SHP77 (cell line): ENCODE measurements at regions not wholly inside any gene's neighbourhood (a gene's known extent, or its start where the extent isn't known, plus 50 kb on each side); places are given as distances from the start of the nearest gene placed in this dataset.

ENCODE experiments used
- DNase-seq, 2 experiments: peaks; one replicate each; lab custom pipeline; 2025; lab: John Stamatoyannopoulos, UW

- DNase-seq, result no peak
Measured at GRCh38 chr7:109284943-109285342, 715.3 kb downstream of the DNAJB9 start.

GRCh38 chr7:109295158-109295557 lies 725.5 kb downstream of the DNAJB9 start:
- DNase-seq, result no peak

DNA sequence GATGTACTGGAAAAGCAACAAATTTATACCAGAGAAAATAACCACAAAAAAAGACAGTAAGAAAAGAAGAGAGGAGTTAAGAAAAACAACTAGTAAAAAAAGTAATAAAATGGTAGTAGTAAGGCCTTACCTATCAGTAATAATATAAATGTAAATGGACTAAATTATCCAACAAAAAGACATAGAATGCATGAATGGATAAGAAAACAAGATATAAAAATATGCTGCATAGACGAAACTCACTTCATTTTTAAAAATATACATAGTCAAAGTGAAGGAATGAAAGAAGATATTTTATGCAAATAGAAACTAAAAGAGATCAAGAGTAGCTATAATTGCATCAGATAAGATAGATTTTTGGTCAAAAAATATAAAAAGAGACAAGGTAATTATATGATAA lies 739.1 kb downstream of the DNAJB9 start:
- no peak for DNase-seq

DNA sequence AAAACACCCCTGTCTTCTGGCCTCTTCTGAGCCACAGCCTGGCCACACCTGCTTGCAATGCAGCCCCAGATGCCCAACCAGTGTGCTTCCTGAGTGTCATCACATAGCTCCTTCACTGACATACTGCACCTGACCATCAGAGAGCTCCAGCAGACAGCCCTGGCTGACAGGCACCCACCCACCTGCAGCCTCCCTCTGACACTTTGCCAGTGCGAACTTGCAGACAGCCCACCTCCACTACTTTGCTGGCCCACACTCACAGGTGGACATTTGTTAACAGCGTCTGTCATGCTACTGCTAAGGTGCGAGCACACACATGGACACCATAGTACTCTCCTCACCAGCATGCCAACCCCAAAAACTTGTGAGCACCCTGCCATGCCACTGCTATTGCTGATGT lies 740.1 kb downstream of the DNAJB9 start:
- DNase-seq, result no peak

- no peak for DNase-seq
Measured at GRCh38 chr7:109318136-109318535, 748.5 kb downstream of the DNAJB9 start.

DNA sequence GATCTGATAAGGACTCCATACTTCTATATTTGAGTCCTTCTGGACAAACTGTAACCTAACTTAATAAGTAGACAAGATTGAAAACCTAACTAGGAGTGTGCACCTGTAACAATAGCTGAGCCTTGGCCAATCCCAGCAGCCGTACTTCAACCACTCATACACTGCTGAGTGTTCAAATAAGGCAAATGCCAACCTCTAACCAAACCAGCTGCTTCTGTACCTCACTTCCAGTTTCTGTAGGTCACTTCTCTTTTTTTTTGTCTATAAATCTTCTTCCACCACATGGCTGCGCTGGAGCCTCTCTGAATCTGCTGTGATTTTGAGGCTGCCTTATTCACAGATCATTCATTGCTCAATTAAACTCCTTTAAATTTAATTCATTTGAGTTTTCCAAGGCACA lies 753.2 kb downstream of the DNAJB9 start:
- no peak for DNase-seq

DNA sequence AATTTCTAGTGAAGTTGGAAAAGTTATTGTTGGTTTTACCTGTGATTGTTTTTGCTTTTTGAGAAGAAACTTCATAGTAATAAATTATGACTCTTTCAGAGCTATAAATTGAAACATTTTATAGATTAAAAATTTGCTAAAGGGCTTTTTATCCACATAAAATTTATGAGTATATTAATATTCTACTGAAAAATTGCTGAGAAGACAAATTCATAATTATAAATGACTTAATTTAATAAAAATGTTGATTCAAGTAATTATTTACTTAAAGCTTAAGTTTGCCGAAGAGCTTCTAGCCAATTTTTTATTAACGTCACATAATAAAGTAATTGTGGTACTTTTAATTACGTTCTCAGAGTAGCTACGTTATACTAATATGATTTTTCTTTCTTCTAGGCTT lies 761.7 kb downstream of the DNAJB9 start:
- DNase-seq, result no peak

DNA sequence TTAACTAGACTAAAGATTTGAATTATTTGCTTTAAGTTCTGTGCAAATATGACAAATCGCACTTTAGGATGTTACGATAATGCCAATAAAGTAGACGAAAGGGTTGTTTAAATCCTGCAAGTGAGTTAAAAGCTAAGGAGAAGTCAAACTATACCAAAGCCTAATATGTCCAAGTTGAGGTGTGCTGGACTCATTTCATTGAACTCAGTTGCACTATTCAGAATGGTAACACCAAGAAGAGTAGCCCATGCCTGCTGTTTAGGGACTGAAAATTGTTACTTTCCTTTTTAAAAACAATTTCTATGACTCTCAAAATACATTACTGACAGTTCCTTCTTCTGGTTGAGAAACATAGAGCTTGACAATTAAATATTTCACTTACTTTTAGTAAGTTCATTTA lies 766.3 kb downstream of the DNAJB9 start:
- DNase-seq, result no peak

GRCh38 chr7:109336531-109336930 lies 766.9 kb downstream of the DNAJB9 start:
- DNase-seq, result no peak

DNA sequence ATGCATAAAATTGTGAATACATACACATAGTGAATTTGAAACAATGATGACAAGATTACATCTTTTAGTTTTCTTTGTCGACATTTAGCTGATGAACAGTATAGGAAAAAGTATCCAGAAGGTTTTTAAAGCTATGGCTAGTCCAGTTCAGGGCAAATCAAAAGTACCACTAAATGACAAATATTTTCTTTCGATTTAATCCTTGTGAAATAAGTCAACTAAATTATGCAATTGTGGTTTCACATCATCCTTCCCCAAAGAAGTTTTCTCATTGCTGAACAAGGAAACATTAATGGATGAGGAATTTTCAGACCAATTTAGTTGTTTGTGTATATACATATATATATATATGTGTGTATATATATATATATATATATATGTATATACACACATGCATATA lies 774.0 kb downstream of the DNAJB9 start:
- DNase-seq, result no peak

GRCh38 chr7:109351493-109351892 lies 781.8 kb downstream of the DNAJB9 start:
- no peak for DNase-seq

- DNase-seq, result no peak
Measured at GRCh38 chr7:109354000-109354399, 784.3 kb downstream of the DNAJB9 start.

- DNase-seq, result no peak
Measured at GRCh38 chr7:109354552-109354951, 784.9 kb downstream of the DNAJB9 start.

DNA sequence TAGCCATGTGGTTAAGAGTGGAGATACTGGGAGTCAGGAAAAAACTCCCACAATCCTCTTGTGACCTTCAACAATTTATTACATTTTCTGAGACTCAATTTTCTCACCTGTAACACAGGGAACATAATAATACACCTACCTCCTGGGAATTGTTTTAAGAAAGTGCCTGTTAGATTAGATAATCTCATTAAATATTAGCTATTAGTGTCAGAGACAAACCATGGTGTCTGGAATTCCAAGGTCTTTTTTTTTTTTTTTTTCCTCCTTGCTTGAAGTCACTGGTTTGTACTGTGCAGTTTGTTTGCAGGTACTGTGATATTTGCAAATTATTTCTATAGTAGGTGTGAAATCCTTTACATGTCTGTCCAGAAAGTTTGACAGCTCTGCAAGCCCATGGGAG lies 806.1 kb downstream of the DNAJB9 start:
- no peak for DNase-seq

DNA sequence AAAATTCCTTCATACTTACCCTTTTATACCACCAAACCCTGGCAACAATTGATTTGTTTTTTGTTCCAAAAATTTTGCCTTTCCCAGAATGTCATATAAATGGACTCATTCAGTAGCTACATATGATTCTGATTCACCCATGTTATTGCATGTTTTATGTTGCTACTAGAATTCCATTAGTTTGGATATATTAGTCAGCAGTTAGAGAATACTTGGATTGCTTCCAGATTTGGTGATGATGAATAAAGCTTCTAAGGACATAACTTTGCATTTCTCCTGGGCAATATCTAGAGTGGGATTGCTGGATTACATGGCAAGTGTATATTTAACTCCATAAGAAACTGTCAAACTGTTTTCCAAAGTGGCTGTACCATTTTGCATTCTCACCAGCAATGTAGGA lies 806.9 kb downstream of the DNAJB9 start:
- no peak for DNase-seq

- no peak for DNase-seq
Measured at GRCh38 chr7:109377076-109377884, 807.6 kb downstream of the DNAJB9 start.

DNA sequence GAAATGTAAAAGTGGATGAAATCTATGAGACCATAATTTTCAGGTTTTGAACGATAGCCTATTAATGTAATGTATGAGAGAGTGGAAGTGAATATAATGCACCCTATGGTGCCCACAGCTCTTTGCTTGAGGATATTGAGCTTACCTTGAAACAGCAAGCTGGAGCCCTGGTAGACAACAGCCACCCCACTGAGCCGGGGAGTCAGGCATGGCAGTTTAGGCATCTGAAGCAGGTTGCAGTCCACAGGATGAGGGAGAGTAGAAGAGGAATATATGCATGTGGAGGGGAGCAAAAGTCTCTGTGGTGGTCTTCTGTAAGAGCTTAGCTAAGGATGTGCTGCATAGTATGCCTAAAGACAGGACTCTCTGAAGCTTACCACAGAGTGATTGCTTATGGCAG lies 817.3 kb downstream of the DNAJB9 start:
- DNase-seq, result no peak

GRCh38 chr7:109387530-109387929 lies 817.9 kb downstream of the DNAJB9 start:
- no peak for DNase-seq

- DNase-seq, result no peak
Measured at GRCh38 chr7:109391240-109391639, 821.6 kb downstream of the DNAJB9 start.

- DNase-seq, result no peak
Measured at GRCh38 chr7:109402107-109402506, 832.4 kb downstream of the DNAJB9 start.

DNA sequence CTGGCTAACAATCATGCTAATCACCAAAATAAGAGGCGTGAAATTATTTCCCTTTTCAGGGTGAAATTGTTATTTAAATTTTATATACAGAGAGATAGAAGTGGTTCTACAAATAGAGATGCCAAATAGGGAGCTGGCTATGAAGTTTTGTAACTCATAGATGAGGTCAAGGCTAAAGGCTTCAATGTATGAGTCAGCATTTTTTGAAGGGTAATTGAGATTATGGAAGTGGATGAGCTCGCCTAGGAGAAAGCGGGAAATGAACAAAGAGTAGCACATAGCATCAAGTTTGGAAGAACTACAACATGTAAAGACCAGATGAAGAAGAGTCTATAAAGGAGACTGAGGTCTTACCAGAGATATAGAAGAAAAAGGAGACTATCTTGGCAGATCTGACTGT lies 838.1 kb downstream of the DNAJB9 start:
- no peak for DNase-seq

DNA sequence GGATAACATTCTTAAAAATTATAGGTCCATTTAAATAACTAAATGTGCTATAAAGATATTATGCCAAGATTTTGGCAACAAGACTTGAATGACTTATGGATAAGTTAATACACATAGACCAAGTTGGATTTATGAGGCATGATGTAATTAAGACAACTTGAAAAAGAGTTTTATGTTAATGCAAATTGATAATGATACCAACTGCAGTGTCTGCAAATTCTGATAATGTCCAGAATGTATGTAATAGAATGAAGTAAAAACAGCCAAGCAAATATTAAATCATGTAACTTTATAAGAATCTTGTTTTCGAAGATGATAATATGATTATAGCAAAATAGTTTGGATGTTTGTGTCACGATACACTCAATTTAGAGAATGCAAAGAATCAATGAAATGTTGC lies 868.3 kb downstream of the DNAJB9 start:
- no peak for DNase-seq

GRCh38 chr7:109449760-109450159 lies 880.1 kb downstream of the DNAJB9 start:
- DNase-seq, result no peak

- DNase-seq, result no peak
Measured at GRCh38 chr7:109456116-109456515, 886.4 kb downstream of the DNAJB9 start.
